GM03348 (cell line): ENCODE measurements at regions not wholly inside any gene's neighbourhood (a gene's known extent, or its start where the extent isn't known, plus 50 kb on each side); places are given as distances from the start of the nearest gene placed in this dataset.
A peak's percentile ranks its signal among the peaks of the same experiment; 100 is the strongest.
"Not testable (repeated sequence)": the region's sequence is repeated elsewhere in the genome, so short reads cannot be mapped to it uniquely, and the experiment has no call there.

Source experiments
- DNase-seq: peaks from one replicate; pipeline ENCODE4 v3.0.0; 2012; ENCODE audit warnings: low spot score

DNA sequence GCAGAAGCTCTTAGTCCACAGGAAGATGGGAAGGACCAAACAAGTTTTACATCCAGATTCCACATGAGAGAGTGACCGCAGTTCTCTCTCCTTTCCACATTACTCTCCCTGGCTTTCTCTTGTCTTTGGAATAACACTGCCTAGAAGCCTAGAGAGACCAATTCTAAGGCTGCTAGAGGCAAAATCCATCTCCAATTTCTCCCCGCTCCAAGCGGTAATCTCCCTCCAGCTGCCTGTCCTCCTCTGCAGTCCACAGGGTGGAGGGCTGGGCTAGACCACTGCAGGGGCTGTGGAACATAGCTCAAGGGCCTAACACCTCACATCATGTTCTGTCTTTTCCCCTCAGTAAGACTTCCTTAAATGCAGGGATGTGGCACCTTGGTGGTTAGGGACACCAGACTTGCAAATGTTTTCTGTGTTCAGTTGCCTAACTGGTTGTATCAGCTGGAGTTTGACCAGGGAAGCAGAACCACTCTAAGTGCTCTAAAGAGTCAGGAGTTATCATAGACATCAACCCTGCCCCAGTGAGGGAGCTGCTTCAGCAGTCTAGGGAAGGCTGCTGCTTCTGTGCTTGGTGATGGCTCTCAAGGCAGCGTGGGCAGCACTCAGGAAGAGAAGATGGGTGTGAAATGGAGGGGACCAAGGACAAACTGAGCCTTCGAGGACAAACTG is 423.1 kb downstream of the BCOR start:
- no peak for DNase-seq

GRCh38 chrX:39675162-39675553 is 422.6 kb downstream of the BCOR start:
- no peak for DNase-seq

GRCh38 chrX:39675619-39676018 is 422.1 kb downstream of the BCOR start:
- no peak for DNase-seq

- no peak for DNase-seq
Observed at GRCh38 chrX:39676434-39676833, 421.3 kb downstream of the BCOR start.

GRCh38 chrX:39677585-39677977 is 420.2 kb downstream of the BCOR start:
- no peak for DNase-seq

DNA sequence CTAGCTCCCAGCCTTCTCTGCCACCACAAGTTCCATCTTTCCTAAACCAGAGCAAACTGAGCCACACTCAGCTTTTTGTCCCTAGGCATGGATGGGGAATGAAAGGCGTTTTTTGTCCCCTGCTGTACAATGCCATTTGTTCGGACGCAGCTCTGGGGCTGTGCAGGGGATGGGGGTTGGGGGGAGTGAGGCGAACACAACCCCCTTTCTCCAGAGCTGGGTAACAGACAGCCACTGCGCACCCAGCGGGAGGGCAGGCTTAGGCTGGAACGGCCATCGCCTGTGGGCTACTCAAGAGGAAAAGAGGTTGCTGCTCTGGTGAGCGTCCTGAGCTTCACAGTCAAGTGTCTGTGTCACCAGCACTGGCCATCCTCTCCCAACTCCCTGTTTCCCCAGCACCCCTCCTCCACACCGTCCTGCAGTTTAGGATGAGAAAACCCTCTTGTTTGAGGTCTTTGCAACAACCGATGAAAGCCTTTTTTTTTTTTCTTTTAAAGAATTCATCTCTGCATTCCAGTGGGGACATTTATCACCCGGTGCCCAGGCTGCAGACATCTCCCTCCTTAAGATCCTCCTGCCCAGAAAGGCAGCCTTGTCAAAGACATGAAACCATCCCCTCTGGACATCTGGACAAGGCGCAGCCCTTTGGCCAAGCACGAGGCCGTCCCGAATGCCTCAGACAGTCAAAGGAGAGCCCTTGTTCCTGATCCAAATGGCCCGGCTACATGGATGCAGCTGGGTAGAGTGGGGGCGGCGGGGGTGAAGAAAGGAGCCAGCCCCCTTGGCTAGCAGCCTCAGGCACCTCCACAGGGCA is 419.6 kb downstream of the BCOR start:
- no peak for DNase-seq

DNA sequence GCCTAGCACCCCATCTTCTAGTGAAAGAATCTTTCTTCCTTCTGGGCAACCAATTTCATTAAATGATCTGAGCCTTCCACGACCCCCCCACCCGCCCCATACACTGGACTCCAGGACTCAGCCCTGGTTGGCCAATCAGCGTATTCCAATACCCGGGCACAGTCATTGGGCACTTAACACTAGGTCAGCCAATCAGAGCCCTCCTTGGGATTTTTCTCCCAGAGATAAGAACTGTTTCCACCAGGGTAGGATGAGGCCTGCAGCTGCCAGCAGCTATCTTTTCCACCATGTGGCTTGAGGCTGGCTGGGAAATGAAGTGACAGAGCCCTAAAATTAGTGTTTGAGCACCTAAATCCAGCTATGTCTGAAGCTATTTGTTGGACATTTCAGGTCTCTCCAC is 418.8 kb downstream of the BCOR start:
- DNase-seq: no peak

DNA sequence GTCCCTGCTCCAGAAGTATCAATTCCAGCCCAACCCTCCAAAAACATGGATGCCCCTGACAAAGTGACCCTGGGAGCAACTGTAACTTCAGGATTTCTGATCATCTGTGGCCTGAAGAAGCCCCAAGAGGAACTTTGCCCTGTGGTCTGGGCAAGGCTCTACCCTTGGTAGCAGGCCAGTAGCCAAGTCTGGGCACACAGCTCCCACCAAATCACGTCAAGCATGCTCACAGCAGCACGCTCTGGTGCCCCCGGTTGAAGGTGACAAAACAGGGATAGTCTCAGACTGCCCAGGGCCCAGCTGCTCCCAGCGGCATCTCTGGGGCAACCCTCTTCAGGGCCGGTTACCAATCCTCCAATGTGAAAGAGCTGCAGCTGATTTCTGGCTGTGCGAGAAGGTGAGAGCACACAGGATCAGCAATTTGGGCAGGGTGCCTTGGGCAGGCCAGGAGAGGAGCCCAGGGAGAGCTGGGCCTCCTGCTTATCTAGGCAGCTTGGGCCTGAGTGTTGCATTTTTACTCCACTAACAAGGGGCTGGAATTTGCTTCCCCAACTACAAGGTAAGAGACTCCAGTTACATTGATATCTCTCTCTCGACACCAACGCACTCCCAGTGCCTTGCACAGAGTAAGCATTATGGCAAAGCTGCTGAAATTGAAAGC is 418.1 kb downstream of the BCOR start:
- DNase-seq: no peak

DNA sequence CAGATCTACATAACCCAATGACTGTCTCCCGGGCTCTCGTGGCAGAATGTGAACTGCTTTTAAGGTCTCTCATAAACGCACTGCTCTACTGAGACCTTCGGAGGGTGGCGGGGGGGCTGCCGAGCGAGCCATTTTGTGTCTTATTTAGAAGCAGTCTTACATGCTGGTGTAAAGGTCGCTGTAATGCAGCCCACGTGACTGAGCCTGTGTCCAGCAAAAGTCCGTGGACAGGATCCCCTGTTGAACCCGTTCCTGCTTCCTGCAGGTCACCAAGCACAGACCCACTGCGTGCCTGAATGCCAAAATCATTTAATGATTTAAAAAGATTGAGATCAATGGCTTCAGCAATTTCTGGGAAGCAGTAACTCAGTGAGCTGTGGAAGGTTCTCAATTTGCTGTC is 415.9 kb downstream of the BCOR start:
- DNase-seq: no peak

GRCh38 chrX:39682778-39683177 is 415.0 kb downstream of the BCOR start:
- DNase-seq: no peak

- DNase-seq: no peak
Observed at GRCh38 chrX:39688219-39688575, 409.6 kb downstream of the BCOR start.

GRCh38 chrX:39688576-39689375 is 409.0 kb downstream of the BCOR start:
- DNase-seq: peak; percentile 80

GRCh38 chrX:39689376-39690104 is 408.2 kb downstream of the BCOR start:
- no peak for DNase-seq

DNA sequence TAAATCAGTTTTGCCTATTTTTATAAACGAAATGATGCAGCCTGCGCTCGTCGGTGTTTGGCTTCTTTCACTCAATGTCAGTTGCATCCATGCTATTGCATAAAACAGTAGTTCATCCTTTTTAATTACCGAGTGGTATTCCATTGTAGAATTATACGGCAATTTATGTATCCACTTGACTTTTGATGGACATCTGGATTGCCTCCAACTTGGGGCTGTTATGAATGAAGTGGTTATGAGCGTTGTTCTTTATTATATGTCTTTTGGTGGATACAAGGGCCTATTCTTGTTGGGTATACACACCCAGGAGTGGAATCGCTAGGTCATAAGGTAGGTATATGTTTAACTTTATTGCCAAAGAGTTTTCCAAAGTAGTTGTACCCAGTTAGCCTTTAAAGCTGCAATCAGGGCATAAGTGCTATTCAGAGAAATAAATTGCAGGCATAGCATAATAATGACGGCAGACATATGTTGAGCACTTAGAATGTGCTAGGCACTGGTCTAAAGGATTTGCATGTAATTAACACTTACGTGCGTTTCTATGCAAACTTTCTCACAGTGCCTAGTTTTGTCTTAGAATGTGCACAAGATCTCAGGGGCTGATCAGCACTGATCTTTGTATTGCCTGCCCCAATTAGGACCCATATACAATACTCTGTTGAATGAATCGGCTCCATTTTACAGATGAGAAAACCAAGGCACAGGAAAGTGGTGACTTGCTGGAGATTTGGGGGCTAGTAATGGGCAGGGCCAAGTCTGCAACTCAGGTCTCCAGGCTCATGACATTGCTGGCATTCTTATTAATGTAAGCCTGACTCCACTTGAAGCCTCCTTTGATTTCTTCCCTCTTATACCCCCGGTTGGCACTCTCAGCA is 407.0 kb downstream of the BCOR start:
- no peak for DNase-seq

- DNase-seq: no peak
Observed at GRCh38 chrX:39691724-39692123, 406.0 kb downstream of the BCOR start.

GRCh38 chrX:39692796-39693195 is 405.0 kb downstream of the BCOR start:
- no peak for DNase-seq

GRCh38 chrX:39693298-39693697 is 404.5 kb downstream of the BCOR start:
- no peak for DNase-seq

DNA sequence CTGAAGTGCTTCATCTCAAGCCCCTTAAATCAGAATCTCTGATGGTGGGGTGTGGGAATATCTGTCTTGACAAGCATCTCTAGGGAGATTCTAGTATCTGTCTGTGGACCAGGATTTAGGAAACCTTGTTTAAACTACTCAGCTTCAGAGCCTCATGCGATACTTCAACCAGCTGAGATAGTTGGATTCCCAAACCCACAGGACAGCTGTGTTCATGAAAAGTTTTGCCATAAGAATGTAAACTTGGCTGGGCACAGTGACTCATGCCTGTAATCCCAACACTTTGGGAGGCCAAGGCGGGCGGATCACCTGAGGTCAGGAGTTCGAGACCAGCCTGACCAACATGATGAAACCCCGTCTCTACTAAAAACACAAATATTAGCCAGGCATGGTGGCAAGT is 395.1 kb downstream of the BCOR start:
- not testable (repeated sequence) for DNase-seq

DNA sequence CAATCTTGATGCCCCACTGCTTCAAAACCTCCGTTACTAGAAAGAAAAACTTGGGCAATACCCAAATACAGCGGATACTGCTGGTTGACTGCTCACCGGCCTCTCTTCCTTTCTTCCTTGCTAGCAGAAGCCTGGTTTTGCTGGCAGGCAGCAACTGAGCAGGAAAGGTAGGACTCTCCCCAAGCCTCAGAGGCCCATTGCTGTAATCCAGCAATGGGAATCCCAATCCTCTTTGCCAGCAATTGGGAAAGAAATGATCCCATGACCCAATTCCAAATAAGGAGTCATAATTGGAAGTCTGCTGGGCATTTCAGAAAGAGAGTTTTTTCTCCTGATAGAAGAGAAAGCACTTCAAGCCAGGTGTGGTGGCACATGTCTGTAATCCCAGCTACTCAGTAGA is 394.5 kb downstream of the BCOR start:
- no peak for DNase-seq

DNA sequence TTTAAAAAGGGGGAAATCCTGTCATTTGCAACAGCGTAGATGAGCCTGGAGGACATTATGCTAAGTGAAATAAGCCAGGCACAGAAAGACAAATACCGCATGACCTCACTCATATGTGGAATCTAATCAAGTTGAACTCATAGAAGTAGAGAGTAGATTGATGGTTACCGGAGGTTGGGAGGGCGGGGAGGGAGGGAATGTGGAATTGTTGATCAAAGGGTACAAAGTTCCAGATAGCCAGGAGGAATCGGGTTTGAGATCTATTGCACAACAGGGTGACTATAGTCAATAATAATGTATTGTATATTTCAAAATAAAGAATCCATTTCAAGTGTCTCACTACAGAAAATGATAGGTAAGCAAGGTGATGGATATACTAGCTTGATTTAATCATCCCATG is 393.2 kb downstream of the BCOR start:
- no peak for DNase-seq

DNA sequence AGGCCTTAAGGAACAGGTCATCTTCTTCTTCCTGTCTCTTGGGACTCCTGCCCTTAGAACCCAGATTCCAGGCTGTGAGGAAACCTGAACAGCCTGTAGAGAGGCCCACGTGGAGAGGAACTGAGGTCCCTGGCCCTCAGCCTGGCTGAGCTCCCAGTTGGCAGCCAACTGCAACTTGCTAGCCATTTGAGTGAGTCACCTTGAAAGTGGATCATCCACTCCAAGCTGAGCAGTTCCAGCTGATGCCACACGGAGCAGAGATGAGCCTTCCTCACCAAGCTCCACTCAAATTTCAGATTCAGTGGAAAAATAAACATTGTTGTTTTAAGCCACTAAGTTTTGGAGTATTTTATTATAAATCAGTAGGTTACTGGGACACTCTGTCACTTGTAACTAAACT is 392.5 kb downstream of the BCOR start:
- DNase-seq: peak; percentile 76
